Nephron (organoid): ENCODE measurements at regions not wholly inside any gene's neighbourhood (a gene's known extent, or its start where the extent isn't known, plus 50 kb on each side); places are given as distances from the start of the nearest gene placed in this dataset.
A peak's percentile ranks its signal among the peaks of the same experiment; 100 is the strongest.

Source experiments
- H3K27ac Mint-ChIP-seq, 3 experiments: 2 replicates each; pipeline ENCODE4 v1.8.0; 2020; ENCODE audit warnings: mixed read lengths in 3 of 3, mild to moderate bottlenecking in 2 of 3, moderate library complexity in 1 of 3
- H3K27me3 Mint-ChIP-seq: 2 replicates; pipeline ENCODE4 v1.8.0; 2021; ENCODE audit warnings: low read depth, mild to moderate bottlenecking, moderate library complexity, mixed read lengths
- H3K36me3 Mint-ChIP-seq: 2 replicates; pipeline ENCODE4 v1.8.0; 2020; ENCODE audit warnings: low read depth, mixed read lengths
- H3K4me1 Mint-ChIP-seq: 2 replicates; pipeline ENCODE4 v1.8.0; 2020; ENCODE audit warnings: mixed read lengths
- H3K4me3 Mint-ChIP-seq, 3 experiments: 2 replicates each; pipeline ENCODE4 v1.8.0; 2020; ENCODE audit warnings: mild to moderate bottlenecking in 3 of 3, mixed read lengths in 3 of 3, moderate library complexity in 2 of 3
- H3K9me3 Mint-ChIP-seq: 2 replicates; pipeline ENCODE4 v1.8.0; 2020; ENCODE audit warnings: mixed read lengths
- TF ChIP-seq, protein P1 (sequence below), 3 experiments: fragments of 200-600 bp; sonication (generic); IDR thresholded peaks; one replicate each; pipeline ENCODE4 v1.5.0; 2021; ENCODE audit warnings: antibody characterized with exemption in 3 of 3; ENCODE audit not compliant: unreplicated experiment in 3 of 3

- no peaks in the 10 kb centered on the region for H3K27me3 Mint-ChIP-seq
- TF ChIP-seq, protein P1, sequence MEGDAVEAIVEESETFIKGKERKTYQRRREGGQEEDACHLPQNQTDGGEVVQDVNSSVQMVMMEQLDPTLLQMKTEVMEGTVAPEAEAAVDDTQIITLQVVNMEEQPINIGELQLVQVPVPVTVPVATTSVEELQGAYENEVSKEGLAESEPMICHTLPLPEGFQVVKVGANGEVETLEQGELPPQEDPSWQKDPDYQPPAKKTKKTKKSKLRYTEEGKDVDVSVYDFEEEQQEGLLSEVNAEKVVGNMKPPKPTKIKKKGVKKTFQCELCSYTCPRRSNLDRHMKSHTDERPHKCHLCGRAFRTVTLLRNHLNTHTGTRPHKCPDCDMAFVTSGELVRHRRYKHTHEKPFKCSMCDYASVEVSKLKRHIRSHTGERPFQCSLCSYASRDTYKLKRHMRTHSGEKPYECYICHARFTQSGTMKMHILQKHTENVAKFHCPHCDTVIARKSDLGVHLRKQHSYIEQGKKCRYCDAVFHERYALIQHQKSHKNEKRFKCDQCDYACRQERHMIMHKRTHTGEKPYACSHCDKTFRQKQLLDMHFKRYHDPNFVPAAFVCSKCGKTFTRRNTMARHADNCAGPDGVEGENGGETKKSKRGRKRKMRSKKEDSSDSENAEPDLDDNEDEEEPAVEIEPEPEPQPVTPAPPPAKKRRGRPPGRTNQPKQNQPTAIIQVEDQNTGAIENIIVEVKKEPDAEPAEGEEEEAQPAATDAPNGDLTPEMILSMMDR (IDR thresholded peaks at IDR 0.05; ENCODE audit: unreplicated experiment in 3 of 3), result no peak
- H3K4me3 Mint-ChIP-seq, result no peak overlapping the region
Observed at GRCh38 chr12:78308701-78309100, 478.0 kb downstream of the NAV3 start.

GRCh38 chr12:78315028-78315427 lies 484.3 kb downstream of the NAV3 start:
- Mint-ChIP-seq H3K9me3 (no peaks in the 10 kb centered on the region), H3K4me3 (no peak overlapping the region), H3K36me3 (no peaks in the 10 kb centered on the region), H3K27me3 (no peaks in the 10 kb centered on the region), H3K4me1 (peaks cover 20% of the 10 kb centered on the region), H3K27ac (peak overlapping the region in 1 of 3 experiments; percentile 65)
- TF ChIP-seq, protein P1 (IDR thresholded peaks at IDR 0.05; ENCODE audit: unreplicated experiment in 3 of 3), result no peak

More at GRCh38 chr12:78308701-78309100, 478.0 kb downstream of the NAV3 start:
- H3K27ac Mint-ChIP-seq, result no peak overlapping the region
- peaks cover 10% of the 10 kb centered on the region for H3K9me3 Mint-ChIP-seq
- no peaks in the 10 kb centered on the region for H3K4me1 Mint-ChIP-seq
- peaks cover 8% of the 10 kb centered on the region for H3K36me3 Mint-ChIP-seq

DNA sequence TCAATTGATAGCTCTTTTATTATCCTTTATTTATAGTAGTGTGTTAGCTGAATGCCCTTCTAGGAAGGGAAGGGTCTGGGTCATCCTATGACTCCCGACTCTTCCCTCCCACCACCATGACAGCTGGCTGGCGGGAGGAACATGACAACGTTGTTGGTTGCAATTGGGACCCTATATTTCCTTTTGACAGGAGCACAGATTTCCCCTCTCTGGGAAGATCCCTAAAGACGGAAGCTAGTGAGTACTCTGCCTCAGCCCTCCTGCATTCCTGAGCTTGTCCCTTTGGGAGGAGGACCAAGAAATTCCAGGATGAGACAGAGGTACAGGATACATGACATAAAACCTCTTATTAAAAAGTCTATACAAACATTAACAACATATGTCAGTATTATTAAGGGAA lies 485.4 kb downstream of the NAV3 start:
- Mint-ChIP-seq H3K9me3 (peaks cover 4% of the 10 kb centered on the region), H3K4me1 (peaks cover 20% of the 10 kb centered on the region), H3K4me3 (no peak overlapping the region), H3K27ac (peak overlapping the region in 1 of 3 experiments; percentile 55), H3K36me3 (no peaks in the 10 kb centered on the region), H3K27me3 (no peaks in the 10 kb centered on the region)
- TF ChIP-seq, protein P1 (IDR thresholded peaks at IDR 0.05; ENCODE audit: unreplicated experiment in 3 of 3), result no peak

GRCh38 chr12:78316631-78317468 lies 486.2 kb downstream of the NAV3 start:
- TF ChIP-seq, protein P1 (IDR thresholded peaks at IDR 0.05; ENCODE audit: unreplicated experiment in 3 of 3), result no peak
- Mint-ChIP-seq H3K36me3 (no peaks in the 10 kb centered on the region), H3K4me1 (peaks cover 20% of the 10 kb centered on the region), H3K27me3 (no peaks in the 10 kb centered on the region), H3K9me3 (peaks cover 7% of the 10 kb centered on the region), H3K4me3 (no peak overlapping the region), H3K27ac (peak overlapping the region in 1 of 3 experiments; percentile 55)

- H3K4me3 Mint-ChIP-seq, result no peak overlapping the region
- no peaks in the 10 kb centered on the region for H3K36me3 Mint-ChIP-seq
- TF ChIP-seq, protein P1 (IDR thresholded peaks at IDR 0.05; ENCODE audit: unreplicated experiment in 3 of 3), result no peak
- peaks cover 7% of the 10 kb centered on the region for H3K9me3 Mint-ChIP-seq
- no peaks in the 10 kb centered on the region for H3K27me3 Mint-ChIP-seq
- peaks cover 4% of the 10 kb centered on the region for H3K4me1 Mint-ChIP-seq
- no peak overlapping the region for H3K27ac Mint-ChIP-seq
Observed at GRCh38 chr12:78321696-78322095, 491.0 kb downstream of the NAV3 start.

DNA sequence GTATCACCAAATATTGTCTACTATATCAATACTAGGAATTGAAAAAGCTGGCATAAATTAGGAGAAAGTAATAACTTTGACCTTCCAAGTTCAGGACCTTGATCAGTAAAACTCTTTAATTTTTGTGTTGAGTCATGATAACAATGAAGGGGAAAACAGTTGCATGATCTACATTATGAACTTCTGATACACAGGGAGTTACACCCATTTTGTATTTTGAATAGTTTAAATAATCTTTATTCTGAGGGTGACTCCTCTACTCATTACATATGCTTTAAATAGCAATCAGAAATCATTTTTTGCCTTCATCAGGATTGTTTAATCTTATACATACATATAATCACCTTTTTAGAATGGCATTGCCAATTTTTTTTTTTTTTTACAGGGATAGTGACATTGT lies 492.5 kb downstream of the NAV3 start:
- Mint-ChIP-seq H3K4me1 (no peaks in the 10 kb centered on the region), H3K9me3 (peaks cover 7% of the 10 kb centered on the region), H3K36me3 (no peaks in the 10 kb centered on the region), H3K4me3 (no peak overlapping the region), H3K27ac (no peak overlapping the region), H3K27me3 (no peaks in the 10 kb centered on the region)
- TF ChIP-seq, protein P1 (IDR thresholded peaks at IDR 0.05; ENCODE audit: unreplicated experiment in 3 of 3), result no peak
